Upper lobe of left lung (tissue), 6 donors: ENCODE measurements at regions not wholly inside any gene's neighbourhood (a gene's known extent, or its start where the extent isn't known, plus 50 kb on each side); places are given as distances from the start of the nearest gene placed in this dataset.

Experiments
- ATAC-seq, 2 donors: fragments of 200-7000 bp; cut with Tn5 transposase; one replicate each; pipeline ENCODE4 v1.9.1; 2022; ENCODE audit warnings: mild to moderate bottlenecking in 2 of 2, moderate library complexity in 2 of 2; ENCODE audit not compliant: low FRiP score in 2 of 2
- DNase-seq, 2 donors: peaks; one replicate each; pipeline ENCODE4 v3.0.0-alpha.2; 2019 to 2020
- H3K27ac ChIP-seq, 4 donors: fragments of 200-600 bp; sonication (generic); one replicate each; pipeline ENCODE4 v1.5.1; 2016 to 2019
- H3K27me3 ChIP-seq, 4 donors: fragments of 200-600 bp; sonication (generic); one replicate each; pipeline ENCODE4 v1.5.1; 2017 to 2019
- H3K36me3 ChIP-seq, 4 donors: fragments of 200-600 bp; sonication (generic); one replicate each; pipeline ENCODE4 v1.5.1; 2016 to 2019
- H3K4me1 ChIP-seq, 4 donors: fragments of 200-600 bp; sonication (generic); one replicate each; pipeline ENCODE4 v1.5.1; 2018 to 2019
- H3K4me3 ChIP-seq, 4 donors: fragments of 200-600 bp; sonication (generic); one replicate each; pipeline ENCODE4 v1.5.1; 2017 to 2019; ENCODE audit warnings: mild to moderate bottlenecking in 2 of 4, moderate library complexity in 1 of 4
- H3K9me3 ChIP-seq, 4 donors: fragments of 200-600 bp; sonication (generic); one replicate each; pipeline ENCODE4 v1.5.1; 2018 to 2019
- CTCF ChIP-seq, 6 experiments: fragments of 450-650 bp in 4 of 6; fragments of 200-600 bp in 2 of 6; sonication (generic) in 2 of 6; IDR thresholded peaks; one replicate each; pipeline ENCODE4 v1.5.1; 2016 to 2019; ENCODE audit warnings: antibody characterized with exemption in 6 of 6
- EP300 ChIP-seq, 4 donors: sonication (generic); formaldehyde crosslinking; IDR thresholded peaks; one replicate each; pipeline ENCODE4 v1.5.1; 2017; ENCODE audit warnings: antibody characterized with exemption in 4 of 4, control low read depth in 2 of 4
- POLR2A ChIP-seq, 4 donors: fragments of 450-650 bp; IDR thresholded peaks; one replicate each; pipeline ENCODE4 v1.5.1; 2016 to 2017; ENCODE audit warnings: antibody characterized with exemption in 4 of 4, mild to moderate bottlenecking in 2 of 4
- POLR2AphosphoS5 ChIP-seq, 2 donors: sonication (generic); formaldehyde crosslinking; IDR thresholded peaks; one replicate each; pipeline ENCODE4 v1.5.1; 2017; ENCODE audit warnings: antibody characterized with exemption in 2 of 2
- WGBS, 2 donors: methylation state at CpG; one replicate each; pipeline ENCODE4 v1.1.5; 2017 to 2018; 5-methylcytosine and 5-hydroxymethylcytosine counted together
- donor health status: DM: no; HTN: no; CAD: no; lungs with moderate emphysema.
- donor health status: DM: no; HTN: yes; CAD: no; lungs with severe emphysema.

DNA sequence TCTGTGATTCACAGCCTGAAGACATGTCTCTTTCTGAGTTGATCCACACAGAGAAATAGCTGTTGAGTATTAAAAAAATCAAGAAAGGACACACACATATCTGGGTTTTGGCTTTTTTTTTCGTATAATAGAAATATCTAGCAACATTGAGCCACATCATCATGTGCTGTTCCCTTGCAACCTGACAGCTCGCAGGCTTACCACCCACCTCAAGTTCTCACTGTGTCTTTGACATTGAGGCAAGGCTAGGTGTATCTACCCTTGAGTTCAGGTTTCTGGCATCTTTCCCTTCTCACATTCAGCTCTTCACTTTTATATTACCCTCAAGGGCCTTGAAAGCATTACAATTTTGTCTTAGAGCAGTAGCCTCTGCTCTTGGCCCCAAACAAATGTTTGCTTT is 490.3 kb upstream of the KIRREL3 start:
- TF ChIP-seq EP300 (IDR thresholded peaks at IDR 0.05) = no peak
- TF ChIP-seq POLR2AphosphoS5 (IDR thresholded peaks at IDR 0.05) = no peak
- TF ChIP-seq POLR2A (IDR thresholded peaks at IDR 0.05) = no peak
- H3K36me3 ChIP-seq = no peaks in the 10 kb centered on the region
- H3K27me3 ChIP-seq = no peaks in the 10 kb centered on the region
- H3K4me3 ChIP-seq = no peak overlapping the region
- no peaks in the 10 kb centered on the region for H3K4me1 ChIP-seq
- no peak for ATAC-seq
- 91 to 92% methylated on average over 2 of the region's 2 CpGs for WGBS, 2 donors
- H3K9me3 ChIP-seq = peaks cover 6 to 21% (median 17%) of the 10 kb centered on the region in 4 donors
- H3K27ac ChIP-seq = no peak overlapping the region
- DNase-seq = no peak

DNA sequence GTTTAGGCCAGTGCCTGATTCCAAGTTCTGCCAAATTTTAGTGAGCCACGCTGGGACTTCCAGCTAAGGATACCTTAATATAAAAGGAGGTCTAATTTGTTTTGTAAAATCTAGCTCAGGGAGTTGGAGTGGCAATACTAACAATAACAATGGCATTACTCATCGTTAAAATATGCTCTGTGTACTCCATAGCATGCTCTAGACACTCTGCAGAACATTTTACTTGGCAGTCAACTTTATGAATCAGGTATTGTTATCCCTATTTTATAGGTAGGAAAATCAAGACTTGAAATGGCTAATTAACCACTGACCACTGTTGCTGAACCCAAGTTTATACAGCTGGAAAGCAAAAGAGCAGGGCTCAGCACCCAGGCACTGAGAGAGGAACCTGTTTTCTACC is 485.0 kb upstream of the KIRREL3 start:
- no peaks in the 10 kb centered on the region for H3K4me1 ChIP-seq
- H3K9me3 ChIP-seq = peaks cover 0 to 10% (median 2%) of the 10 kb centered on the region in 4 donors
- H3K27me3 ChIP-seq = no peaks in the 10 kb centered on the region
- 43 to 57% methylated on average over 2 of the region's 2 CpGs for WGBS, 2 donors
- ATAC-seq (no peak), DNase-seq (no peak)
- H3K36me3 ChIP-seq = no peaks in the 10 kb centered on the region
- H3K4me3 ChIP-seq = no peak overlapping the region
- H3K27ac ChIP-seq = no peak overlapping the region
- TF ChIP-seq POLR2A (IDR thresholded peaks at IDR 0.05) = no peak
- TF ChIP-seq POLR2AphosphoS5 (IDR thresholded peaks at IDR 0.05) = no peak
- no peak for TF ChIP-seq CTCF (IDR thresholded peaks at IDR 0.05)
- TF ChIP-seq EP300 (IDR thresholded peaks at IDR 0.05) = no peak

DNA sequence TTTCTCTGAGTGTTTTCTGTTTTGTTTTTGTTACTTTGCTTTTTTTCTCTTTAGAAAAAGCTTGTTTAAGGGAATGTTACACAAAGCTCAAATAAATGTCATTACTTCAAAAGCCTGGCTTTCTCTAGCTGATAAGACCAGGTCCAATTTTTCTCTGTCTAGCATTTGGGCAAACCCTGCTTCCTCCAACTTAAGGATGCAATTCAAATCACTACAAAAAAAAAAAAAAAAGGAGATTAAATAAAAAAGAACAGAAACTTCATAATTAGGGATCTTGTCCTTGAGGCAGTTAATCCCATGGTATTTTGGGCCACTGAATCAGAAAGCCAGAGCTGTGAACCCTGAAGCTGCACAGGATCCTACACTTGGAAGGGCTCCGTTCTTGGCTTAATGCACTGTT is 480.8 kb upstream of the KIRREL3 start:
- Histone ChIP-seq H3K27ac (no peak overlapping the region), H3K9me3 (no peaks in the 10 kb centered on the region), H3K27me3 (no peaks in the 10 kb centered on the region), H3K4me1 (no peaks in the 10 kb centered on the region), H3K36me3 (no peaks in the 10 kb centered on the region), H3K4me3 (no peak overlapping the region)
- ATAC-seq = no peak
- DNase-seq = no peak
- TF ChIP-seq POLR2A (IDR thresholded peaks at IDR 0.05) (no peak), POLR2AphosphoS5 (IDR thresholded peaks at IDR 0.05) (no peak), CTCF (IDR thresholded peaks at IDR 0.05) (no peak), EP300 (IDR thresholded peaks at IDR 0.05) (no peak)
- 83 to 86% methylated on average over 1 of the region's 1 CpG for WGBS, 2 donors

- DNase-seq (no peak), ATAC-seq (no peak)
- Histone ChIP-seq H3K4me1 (no peaks in the 10 kb centered on the region), H3K27ac (no peak overlapping the region), H3K27me3 (no peaks in the 10 kb centered on the region), H3K36me3 (no peaks in the 10 kb centered on the region), H3K9me3 (no peaks in the 10 kb centered on the region), H3K4me3 (no peak overlapping the region)
- WGBS, 2 donors = 93 to 94% methylated on average over 2 of the region's 2 CpGs
- TF ChIP-seq CTCF (IDR thresholded peaks at IDR 0.05) (no peak), POLR2A (IDR thresholded peaks at IDR 0.05) (no peak), EP300 (IDR thresholded peaks at IDR 0.05) (no peak), POLR2AphosphoS5 (IDR thresholded peaks at IDR 0.05) (no peak)
Observed at GRCh38 chr11:127478826-127479225, 478.3 kb upstream of the KIRREL3 start.

- WGBS, 2 donors = 65 to 82% methylated on average over 1 of the region's 1 CpG
- Histone ChIP-seq H3K4me1 (no peaks in the 10 kb centered on the region), H3K27me3 (no peaks in the 10 kb centered on the region), H3K36me3 (no peaks in the 10 kb centered on the region), H3K27ac (no peak overlapping the region), H3K9me3 (no peaks in the 10 kb centered on the region), H3K4me3 (no peak overlapping the region)
- DNase-seq (no peak), ATAC-seq (no peak)
- no peak for TF ChIP-seq CTCF (IDR thresholded peaks at IDR 0.05)
- TF ChIP-seq POLR2AphosphoS5 (IDR thresholded peaks at IDR 0.05) = no peak
- TF ChIP-seq EP300 (IDR thresholded peaks at IDR 0.05) = no peak
- no peak for TF ChIP-seq POLR2A (IDR thresholded peaks at IDR 0.05)
Observed at GRCh38 chr11:127474766-127475165, 474.2 kb upstream of the KIRREL3 start.
